ENCODE measurements at regions not wholly inside any gene's neighbourhood (a gene's known extent, or its start where the extent isn't known, plus 50 kb on each side); places are given as distances from the start of the nearest gene placed in this dataset.
"Not testable (repeated sequence)": the region's sequence is repeated elsewhere in the genome, so short reads cannot be mapped to it uniquely, and the experiment has no call there.

DNA sequence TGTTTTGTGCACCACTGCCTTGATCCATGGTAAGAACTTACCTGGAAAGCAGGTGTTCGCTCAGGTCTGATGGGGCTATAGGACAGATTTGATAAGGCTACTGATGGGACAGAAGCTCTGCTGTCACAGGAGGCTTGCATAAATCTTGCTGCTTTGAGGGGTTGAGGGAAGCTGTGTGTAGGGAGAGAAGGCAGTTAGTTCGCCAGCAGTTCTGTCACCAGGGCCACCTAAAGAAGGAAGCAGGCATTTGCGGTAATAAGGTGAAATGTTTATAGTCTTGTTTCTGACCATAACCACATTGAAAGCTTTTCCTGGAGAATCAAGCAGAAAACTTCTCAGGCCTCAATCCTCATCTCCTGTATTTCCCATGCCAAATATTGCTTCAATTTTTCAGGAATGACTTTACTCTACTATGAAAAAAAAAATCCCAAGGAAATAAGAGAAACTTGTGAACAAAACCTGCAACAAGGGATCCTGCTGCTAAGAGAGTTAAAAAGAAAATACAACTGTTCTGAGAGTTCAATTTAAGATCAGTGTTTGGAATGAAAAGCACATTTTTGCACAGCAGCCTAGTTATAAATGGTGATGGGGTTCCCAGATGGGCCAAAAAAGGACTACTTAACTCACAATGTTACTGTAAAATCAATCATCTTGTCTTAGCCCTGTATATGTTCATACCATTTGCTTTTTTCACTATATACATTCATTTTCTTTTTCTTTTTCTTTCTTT is 122.0 kb upstream of the RANBP3L start:
- DNase-seq: peak in 2 of 3 donors; percentile 53 to 73

DNA sequence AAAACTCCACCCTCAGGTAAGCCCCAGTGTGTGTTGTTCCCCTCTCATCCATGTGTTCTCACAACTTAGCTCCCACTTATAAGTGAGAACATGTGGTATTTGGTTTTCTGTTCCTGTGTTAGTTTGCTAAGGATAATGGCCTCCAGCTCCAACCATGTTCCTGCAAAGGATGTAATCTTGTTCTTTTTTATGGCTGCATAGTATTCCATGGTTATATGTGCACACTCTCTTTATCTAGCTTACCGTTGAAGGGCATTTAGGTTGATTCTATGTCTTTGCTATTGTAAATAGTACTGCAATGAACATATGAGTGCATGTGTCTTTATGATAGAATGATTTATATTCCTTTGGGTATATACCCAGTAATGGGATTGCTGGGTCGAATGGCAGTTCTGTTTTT is 124.4 kb upstream of the RANBP3L start:
- DNase-seq: not testable (repeated sequence)

DNA sequence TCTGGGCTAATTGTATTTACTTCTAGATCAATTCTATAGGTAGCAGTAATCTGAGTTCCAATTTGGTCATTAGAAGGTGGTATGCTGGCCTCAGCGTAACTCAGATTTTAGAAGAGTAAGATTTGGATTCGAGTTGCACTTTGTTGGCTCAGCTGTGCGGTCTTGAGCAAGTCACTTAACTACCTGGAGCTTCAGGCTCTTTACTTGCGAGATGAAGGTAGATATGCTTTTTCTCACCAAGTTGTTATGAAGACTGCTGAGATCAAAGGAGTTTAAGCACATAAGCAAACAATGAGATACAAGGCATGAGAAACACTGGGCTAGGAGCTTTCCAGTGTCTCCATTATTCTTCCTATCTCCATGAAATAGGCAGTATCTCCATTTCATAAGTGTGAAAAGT is 133.8 kb upstream of the RANBP3L start:
- DNase-seq: no peak

DNA sequence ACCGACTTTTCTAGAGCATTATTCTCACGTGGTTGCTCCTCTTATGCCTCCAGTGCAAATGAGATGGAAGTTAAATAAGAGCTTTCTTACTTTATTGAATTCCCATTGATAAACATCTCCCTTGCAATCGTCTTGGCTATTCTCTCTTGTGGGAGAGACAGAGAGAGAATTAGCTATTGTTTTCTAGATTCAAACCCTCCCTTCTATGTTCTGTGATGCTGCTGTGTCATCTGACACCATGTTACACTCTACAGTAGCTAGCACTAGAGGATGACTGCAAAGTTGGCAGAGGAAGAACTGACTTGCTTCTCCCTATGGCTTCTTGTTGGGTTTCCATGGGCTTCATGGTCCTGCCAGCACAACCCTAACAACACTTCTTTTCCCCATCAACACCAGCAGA is 134.6 kb upstream of the RANBP3L start:
- no peak for DNase-seq

- DNase-seq: no peak
Measured at GRCh38 chr5:36438765-36439561, 137.3 kb upstream of the RANBP3L start.

GRCh38 chr5:36440300-36440699 is 138.6 kb upstream of the RANBP3L start:
- no peak for DNase-seq

- no peak for DNase-seq
Measured at GRCh38 chr5:36441280-36441679, 139.6 kb upstream of the RANBP3L start.

DNA sequence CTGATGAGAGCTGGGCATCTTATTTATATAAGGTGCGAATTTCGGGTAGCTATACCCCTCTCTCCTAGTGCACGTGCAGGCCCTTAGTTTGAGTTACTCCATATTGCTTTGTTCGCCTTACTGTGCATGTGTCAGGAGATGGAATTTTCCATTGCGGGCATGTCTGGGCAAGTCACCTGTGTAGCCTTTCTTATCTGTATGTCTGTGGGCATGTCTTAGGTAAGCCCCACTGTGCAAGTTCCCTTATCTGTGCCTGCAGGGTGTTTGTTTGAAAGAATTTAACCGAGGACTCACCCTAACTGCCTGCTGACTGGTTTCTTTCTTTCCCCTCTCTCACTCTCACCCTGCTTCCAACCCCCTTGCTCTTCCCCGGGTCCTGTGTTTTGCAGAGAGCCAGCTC is 140.7 kb upstream of the RANBP3L start:
- DNase-seq: no peak

- no peak for DNase-seq
Measured at GRCh38 chr5:36442796-36443195, 141.1 kb upstream of the RANBP3L start.

DNA sequence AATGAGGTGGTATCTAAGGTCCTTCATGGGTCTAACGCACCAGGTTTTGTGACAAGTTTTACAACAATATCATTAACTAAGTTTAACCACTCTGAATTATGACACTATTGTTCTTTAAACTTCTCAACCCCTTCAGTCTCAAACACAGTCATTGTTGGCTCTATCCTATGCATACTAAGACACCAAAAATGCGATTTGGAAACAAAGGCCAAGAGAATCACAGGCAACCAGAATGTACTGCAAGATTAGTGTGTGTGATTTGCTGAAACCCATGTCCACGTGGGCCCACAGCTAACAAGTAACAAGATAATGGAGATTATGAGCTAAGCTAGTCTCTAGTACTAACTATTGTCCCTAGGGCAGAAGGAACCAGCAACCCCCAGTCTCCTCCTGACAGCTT is 142.2 kb upstream of the RANBP3L start:
- DNase-seq: no peak

- no peak for DNase-seq
Measured at GRCh38 chr5:36444582-36445418, 143.1 kb upstream of the RANBP3L start.

DNA sequence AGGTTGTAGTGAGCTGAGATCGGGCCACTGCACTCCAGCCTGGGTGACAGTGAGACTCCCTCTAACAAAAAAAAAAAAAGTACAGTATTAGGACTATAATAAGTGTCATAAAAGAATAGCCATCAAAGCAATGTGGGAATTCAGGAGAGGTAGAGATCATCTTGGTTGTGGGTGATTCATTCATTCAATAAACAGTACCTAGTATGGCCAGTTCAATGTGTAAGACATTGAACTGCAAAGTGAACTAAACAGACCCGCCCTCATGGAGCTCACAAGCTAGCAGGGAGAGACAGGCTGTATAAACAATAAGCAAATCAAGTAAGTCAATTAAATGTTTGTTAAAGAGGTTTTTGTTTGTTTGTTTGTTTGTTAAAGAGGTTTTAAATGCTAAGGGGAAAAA is 146.1 kb upstream of the RANBP3L start:
- no peak for DNase-seq

GRCh38 chr5:36450229-36451014 is 148.7 kb upstream of the RANBP3L start:
- DNase-seq: no peak

DNA sequence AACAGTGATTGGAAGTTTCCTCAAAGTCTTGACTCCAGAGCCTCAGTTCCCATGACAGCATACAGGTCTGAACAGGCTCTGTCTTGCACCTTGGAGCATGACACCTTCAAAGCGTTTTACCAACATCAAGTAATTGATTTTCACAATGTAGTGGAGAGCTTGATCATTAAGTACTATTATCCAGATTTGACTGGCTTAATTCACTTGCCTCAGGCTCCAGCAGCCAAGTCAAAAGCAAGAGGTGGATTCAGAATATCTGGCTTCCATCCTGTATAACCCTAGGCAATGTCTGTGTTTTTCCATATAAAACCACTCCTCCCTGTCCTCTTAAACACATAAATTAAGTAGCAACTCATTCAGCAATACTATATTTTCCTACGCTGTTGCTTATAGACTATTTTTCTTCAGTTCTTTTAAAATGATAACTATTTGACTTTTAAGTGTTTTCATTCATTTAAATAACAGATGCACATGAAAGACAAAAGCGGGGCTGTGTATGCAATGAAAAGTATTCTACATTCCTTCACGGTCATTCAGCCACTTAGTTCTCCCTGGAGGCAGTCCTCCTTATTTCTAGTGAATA is 150.8 kb upstream of the RANBP3L start:
- DNase-seq: peak in 1 of 3 donors; percentile 38

DNA sequence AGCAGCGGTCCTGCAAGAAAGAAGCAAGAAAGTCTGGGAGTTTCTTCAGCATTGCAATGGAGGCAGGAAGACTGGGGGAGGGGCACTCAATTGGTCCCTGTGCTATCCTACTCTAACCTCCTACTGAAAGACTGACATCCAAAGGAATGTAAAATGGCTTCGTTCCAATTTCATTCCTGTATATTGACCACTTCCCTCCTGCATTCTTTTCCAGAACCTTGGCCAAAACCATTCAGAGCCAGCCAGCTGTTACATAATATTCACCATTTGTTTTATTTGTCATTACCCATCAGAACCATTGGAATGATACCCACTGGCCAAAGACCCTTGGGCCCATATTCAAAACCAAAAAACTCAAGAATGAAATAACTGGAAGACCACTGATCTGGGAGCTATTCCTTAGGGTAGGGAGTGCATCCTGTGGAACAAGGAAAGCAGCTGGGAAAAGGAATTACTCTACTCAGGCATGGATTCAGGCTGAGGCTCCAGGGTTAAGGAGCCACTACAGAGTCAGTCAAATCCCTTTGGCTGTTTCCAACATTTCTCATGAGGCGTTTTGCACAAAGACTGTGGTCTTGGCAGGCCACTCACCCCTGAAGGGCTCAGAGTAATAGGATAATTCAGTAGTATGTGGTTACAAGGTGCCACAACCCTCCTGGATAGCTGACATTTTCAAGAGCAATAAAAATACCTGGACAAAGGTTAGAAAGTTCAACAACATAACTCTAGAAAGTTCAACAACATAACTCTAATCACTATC is 148.7 kb upstream of the SLC1A3 start:
- peak in 1 of 3 donors; percentile 67 for DNase-seq

- DNase-seq: no peak
Measured at GRCh38 chr5:36458746-36459145, 147.7 kb upstream of the SLC1A3 start.

GRCh38 chr5:36459176-36460135 is 146.9 kb upstream of the SLC1A3 start:
- no peak for DNase-seq

DNA sequence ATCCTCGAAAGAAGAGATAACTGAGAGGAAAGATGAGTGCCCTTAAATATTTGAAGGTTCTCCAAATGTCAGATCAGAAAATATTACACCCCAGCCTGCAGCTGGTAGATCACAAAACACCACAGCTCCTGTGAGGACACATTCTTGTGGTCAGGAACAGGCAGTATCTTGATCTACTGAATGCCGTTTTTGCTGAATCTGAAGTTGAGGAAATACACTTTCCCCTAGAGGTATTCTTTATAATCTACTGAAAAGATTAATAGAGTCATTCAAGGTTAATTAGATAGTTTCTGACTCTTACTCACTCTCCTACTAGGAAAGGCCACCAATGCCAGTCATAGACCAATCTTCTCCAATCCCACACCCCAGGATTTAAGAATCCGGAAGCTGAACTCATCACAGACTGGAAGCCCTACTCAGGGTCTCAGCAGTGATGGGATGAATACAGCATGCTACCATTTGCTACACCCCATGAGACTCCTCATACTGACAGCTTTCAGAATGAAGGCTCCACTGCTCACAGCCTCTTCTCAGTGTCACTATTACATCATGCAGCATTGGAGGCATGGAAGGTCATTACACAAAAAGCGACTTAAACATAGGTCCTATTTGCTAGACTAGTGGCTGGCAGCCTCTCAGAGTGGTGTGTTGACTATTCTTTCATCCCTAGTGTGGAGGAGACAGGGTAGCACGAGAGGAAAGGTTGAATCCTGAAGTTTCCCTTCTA is 143.9 kb upstream of the SLC1A3 start:
- no peak for DNase-seq

Data from muscle of back (tissue), 3 donors.